Osteoblast (primary cell): ENCODE measurements at regions not wholly inside any gene's neighbourhood (a gene's known extent, or its start where the extent isn't known, plus 50 kb on each side); places are given as distances from the start of the nearest gene placed in this dataset.

Experiments
- DNase-seq: peaks from one replicate; pipeline ENCODE4 v3.0.0; 2011; ENCODE audit warnings: low spot score, mixed read lengths; ENCODE audit not compliant: insufficient read length; ENCODE audit errors: missing footprints
- H2AFZ ChIP-seq: 2 replicates; pipeline ENCODE4 v1.6.0; 2011; ENCODE audit warnings: mild to moderate bottlenecking, low read length
- H3K27ac ChIP-seq: 2 replicates; pipeline ENCODE4 v1.5.1; 2011; ENCODE audit warnings: mild to moderate bottlenecking, low read depth, low read length, moderate library complexity
- H3K27me3 ChIP-seq: 2 replicates; pipeline ENCODE4 v1.6.0; 2012; ENCODE audit warnings: mild to moderate bottlenecking, control low read depth, inconsistent platforms, low read length, moderate library complexity; ENCODE audit not compliant: insufficient read depth
- H3K36me3 ChIP-seq: 2 replicates; pipeline ENCODE4 v1.5.1; 2011; ENCODE audit warnings: mild to moderate bottlenecking, low read length, control low read depth, moderate library complexity; ENCODE audit not compliant: insufficient read depth
- H3K4me1 ChIP-seq: 2 replicates; pipeline ENCODE4 v1.5.1; 2011; ENCODE audit warnings: mild to moderate bottlenecking, low read length, control low read depth, moderate library complexity; ENCODE audit not compliant: insufficient read depth
- H3K4me2 ChIP-seq: 2 replicates; pipeline ENCODE4 v1.6.0; 2011; ENCODE audit warnings: mild to moderate bottlenecking, low read length; ENCODE audit not compliant: insufficient read depth
- H3K4me3 ChIP-seq: fragments of 200-600 bp; sonication (generic); 3 replicates; pipeline ENCODE4 v1.5.1; 2012; ENCODE audit warnings: mild to moderate bottlenecking, low read length, inconsistent platforms; ENCODE audit not compliant: insufficient read depth
- H3K79me2 ChIP-seq: 2 replicates; pipeline ENCODE4 v1.6.0; 2012; ENCODE audit warnings: mild to moderate bottlenecking, low read length, control low read depth, inconsistent platforms; ENCODE audit not compliant: insufficient read depth
- H3K9me3 ChIP-seq: 2 replicates; pipeline ENCODE4 v1.5.1; 2011; ENCODE audit warnings: low read depth, low read length, control low read depth
- H4K20me1 ChIP-seq: 2 replicates; pipeline ENCODE4 v1.6.0; 2012; ENCODE audit warnings: mild to moderate bottlenecking, low read length, control low read depth; ENCODE audit not compliant: insufficient read depth
- CTCF ChIP-seq: IDR thresholded peaks from 2 replicates; pipeline ENCODE4 v1.5.1; 2011; ENCODE audit warnings: mild to moderate bottlenecking, low read depth, low read length, moderate library complexity; ENCODE audit errors: extremely low read depth

- Histone ChIP-seq H3K4me2 (no peak overlapping the region), H3K36me3 (no peaks in the 10 kb centered on the region), H2AFZ (no peak overlapping the region), H3K9me3 (no peaks in the 10 kb centered on the region), H3K4me3 (no peak overlapping the region), H3K79me2 (no peaks in the 10 kb centered on the region), H3K27ac (no peak overlapping the region), H4K20me1 (no peaks in the 10 kb centered on the region), H3K4me1 (no peaks in the 10 kb centered on the region), H3K27me3 (no peaks in the 10 kb centered on the region)
- no peak for DNase-seq
- no peak for TF ChIP-seq CTCF
These were observed 64.8 kb upstream of the UNC93A start for GRCh38 chr6:167226383-167226685.

GRCh38 chr6:167226791-167227190 is 64.3 kb upstream of the UNC93A start:
- Histone ChIP-seq H3K79me2 (no peaks in the 10 kb centered on the region), H3K4me3 (no peak overlapping the region), H3K27me3 (no peaks in the 10 kb centered on the region), H3K4me2 (no peak overlapping the region), H3K27ac (no peak overlapping the region), H2AFZ (no peak overlapping the region), H3K9me3 (no peaks in the 10 kb centered on the region), H4K20me1 (no peaks in the 10 kb centered on the region), H3K4me1 (no peaks in the 10 kb centered on the region), H3K36me3 (no peaks in the 10 kb centered on the region)
- TF ChIP-seq CTCF, result no peak
- no peak for DNase-seq

GRCh38 chr6:167227984-167228383 is 63.1 kb upstream of the UNC93A start:
- no peak overlapping the region for H3K4me3 ChIP-seq
- no peaks in the 10 kb centered on the region for H4K20me1 ChIP-seq
- no peaks in the 10 kb centered on the region for H3K27me3 ChIP-seq
- no peak overlapping the region for H3K4me2 ChIP-seq
- no peaks in the 10 kb centered on the region for H3K79me2 ChIP-seq
- no peaks in the 10 kb centered on the region for H3K4me1 ChIP-seq
- no peaks in the 10 kb centered on the region for H3K9me3 ChIP-seq
- no peak for TF ChIP-seq CTCF
- no peak overlapping the region for H3K27ac ChIP-seq
- no peak for DNase-seq
- no peaks in the 10 kb centered on the region for H3K36me3 ChIP-seq
- no peak overlapping the region for H2AFZ ChIP-seq

GRCh38 chr6:167229586-167229985 is 61.5 kb upstream of the UNC93A start:
- DNase-seq, result no peak
- Histone ChIP-seq H4K20me1 (no peaks in the 10 kb centered on the region), H3K79me2 (no peaks in the 10 kb centered on the region), H3K4me1 (no peaks in the 10 kb centered on the region), H3K4me2 (no peak overlapping the region), H3K9me3 (no peaks in the 10 kb centered on the region), H2AFZ (no peak overlapping the region), H3K4me3 (no peak overlapping the region), H3K36me3 (no peaks in the 10 kb centered on the region), H3K27ac (no peak overlapping the region), H3K27me3 (no peaks in the 10 kb centered on the region)
- TF ChIP-seq CTCF, result no peak
